ENCODE measurements at regions not wholly inside any gene's neighbourhood (a gene's known extent, or its start where the extent isn't known, plus 50 kb on each side); places are given as distances from the start of the nearest gene placed in this dataset.

GRCh38 chr2:120653046-120653445 lies 82.6 kb upstream of the GLI2 start (continued):
- TF ChIP-seq ZNF404 (tag by site-specific recombination; IDR thresholded peaks at IDR 0.05) = no peak

GRCh38 chr2:120653871-120654270 lies 81.8 kb upstream of the GLI2 start:
- H3K4me3 ChIP-seq (ENCODE audit: low read depth, low read length) = no peak overlapping the region
- no peak for TF ChIP-seq ZSCAN18 (tag by site-specific recombination; IDR thresholded peaks at IDR 0.05)
- no peak for TF ChIP-seq ZNF324 (tag by site-specific recombination; IDR thresholded peaks at IDR 0.05)
- no peak for TF ChIP-seq ZNF354C (tag by site-specific recombination; IDR thresholded peaks at IDR 0.05; ENCODE audit: borderline replicate concordance, low read depth)
- no peak for TF ChIP-seq ZFHX2 (tag by site-specific recombination; conservative IDR thresholded peaks at IDR 0.05)
- no peak for TF ChIP-seq ZNF26 (tag by site-specific recombination; IDR thresholded peaks at IDR 0.05)
- no peak for TF ChIP-seq ZNF510 (tag by site-specific recombination; IDR thresholded peaks at IDR 0.05; ENCODE audit: insufficient replicate concordance)
- TF ChIP-seq GLI2 (tag by site-specific recombination; IDR thresholded peaks at IDR 0.05; ENCODE audit: borderline replicate concordance, low read depth) = no peak
- TF ChIP-seq PRDM4 (tag by site-specific recombination; IDR thresholded peaks at IDR 0.05) = no peak
- TF ChIP-seq TCF7L2 (IDR thresholded peaks at IDR 0.05; ENCODE audit: borderline replicate concordance, low read depth, low read length) = no peak
- no peak for TF ChIP-seq ELK4 (IDR thresholded peaks at IDR 0.05; ENCODE audit: borderline replicate concordance, low read depth, low read length)
- no peak for TF ChIP-seq SP2 (tag by site-specific recombination; IDR thresholded peaks at IDR 0.05)
- TF ChIP-seq ZNF239 (tag by site-specific recombination; IDR thresholded peaks at IDR 0.05) = no peak
- TF ChIP-seq CTCF (tag by site-specific recombination; IDR thresholded peaks at IDR 0.05) = no peak
- no peak for TF ChIP-seq ZNF621 (tag by site-specific recombination; IDR thresholded peaks at IDR 0.05)
- no peak for TF ChIP-seq ZNF335 (tag by site-specific recombination; conservative IDR thresholded peaks at IDR 0.05)
- TF ChIP-seq GFI1B (tag by site-specific recombination; IDR thresholded peaks at IDR 0.05) = no peak
- no peak for TF ChIP-seq ZNF362 (tag by site-specific recombination; IDR thresholded peaks at IDR 0.05)
- TF ChIP-seq HOXD13 (CRISPR knock-in tag; IDR thresholded peaks at IDR 0.05; ENCODE audit: borderline replicate concordance) = no peak
- no peak for TF ChIP-seq HOXC10 (CRISPR knock-in tag; IDR thresholded peaks at IDR 0.05)
- no peak for TF ChIP-seq MEIS1 (CRISPR knock-in tag; IDR thresholded peaks at IDR 0.05; ENCODE audit: borderline replicate concordance)
- CTCF ChIA-PET = no interaction called here

More at GRCh38 chr2:120653871-120654270, 81.8 kb upstream of the GLI2 start:
- H3K27ac ChIP-seq (ENCODE audit: extremely low read depth, low read depth, low read length) = no peak overlapping the region
- no peaks in the 10 kb centered on the region for H3K9me3 ChIP-seq (ENCODE audit: control insufficient read depth, insufficient read depth, low read depth, low read length)
- POLR2A ChIA-PET = no interaction called here
- H3K36me3 ChIP-seq (ENCODE audit: control insufficient read depth in 2 of 2, insufficient read depth in 1 of 2, low read length in 2 of 2) = no peaks in the 10 kb centered on the region
- H3K4me1 ChIP-seq (ENCODE audit: control insufficient read depth, insufficient read depth, low read length) = no peaks in the 10 kb centered on the region
